Endothelial cell of umbilical vein (primary cell): ENCODE measurements at regions not wholly inside any gene's neighbourhood (a gene's known extent, or its start where the extent isn't known, plus 50 kb on each side); places are given as distances from the start of the nearest gene placed in this dataset.

ENCODE experiments used
- BruUV-seq: library from RNA; stranded (reverse); fragments of 400-500 nt; replicated peaks from 2 replicates; lab custom pipeline; 2021; lab: Mats Ljungman, UMichigan
- CTCF ChIA-PET: fragments of 300-600, 350-600 bp; sonication (Branson Sonifier 250); formaldehyde crosslinking; loops from one replicate; lab custom pipeline; 2021; ENCODE audit warnings: antibody characterized with exemption, inconsistent platforms; lab: Charles Lee
- POLR2A ChIA-PET: fragments of 300-600, 350-600 bp; sonication (Branson Sonifier 250); formaldehyde crosslinking; loops from one replicate; lab custom pipeline; 2021; ENCODE audit warnings: antibody characterized with exemption, inconsistent platforms; lab: Charles Lee
- DNase-seq: peaks from one replicate; pipeline ENCODE4 v3.0.0-alpha.2; 2011; ENCODE audit warnings: low read depth, low spot score
- FAIRE-seq: peaks from 2 replicates; lab custom pipeline; 2011; peaks lifted over from hg19 to GRCh38; lab: Jason Lieb, UNC
- H2AFZ ChIP-seq: 2 replicates; pipeline ENCODE4 v1.6.0; 2012; ENCODE audit warnings: low read depth, low read length, control low read depth, inconsistent platforms
- H3K27ac ChIP-seq: 2 replicates; pipeline ENCODE4 v1.5.1; 2011; ENCODE audit warnings: low read depth, mild to moderate bottlenecking, control low read depth, low read length, moderate library complexity; ENCODE audit not compliant: insufficient read depth
- H3K27me3 ChIP-seq, 2 experiments: 2 replicates each; pipeline versions ENCODE4 v1.6.0 to v1.6.1; 2011; ENCODE audit warnings: low read length in 2 of 2, mixed read lengths in 1 of 2; ENCODE audit not compliant: control insufficient read depth in 2 of 2, insufficient read depth in 2 of 2
- H3K36me3 ChIP-seq, 2 experiments: 2 replicates in 1 of 2; 3 replicates in 1 of 2; pipeline ENCODE4 v1.5.1; 2011; ENCODE audit warnings: low read length in 2 of 2, mild to moderate bottlenecking in 1 of 2, moderate library complexity in 1 of 2; ENCODE audit not compliant: control insufficient read depth in 2 of 2, insufficient read depth in 2 of 2; ENCODE audit errors: extremely low read depth in 1 of 2
- H3K4me1 ChIP-seq: 3 replicates; pipeline ENCODE4 v1.5.1; 2011; ENCODE audit warnings: mild to moderate bottlenecking, low read length; ENCODE audit not compliant: control insufficient read depth, insufficient read depth; ENCODE audit errors: extremely low read depth
- H3K4me2 ChIP-seq: 2 replicates; pipeline ENCODE4 v1.6.1; 2011; ENCODE audit warnings: low read length, control low read depth, mixed read lengths; ENCODE audit not compliant: insufficient read depth
- H3K4me3 ChIP-seq, 3 experiments: fragments of 200-600 bp in 1 of 3; sonication (generic), shearing (Covaris generic) in 1 of 3; replicated peaks in 1 of 3; 2 replicates each; pipeline ENCODE4 v1.5.1; 2011 to 2016; ENCODE audit warnings: control low read depth in 3 of 3, low read length in 3 of 3, mild to moderate bottlenecking in 2 of 3, inconsistent platforms in 1 of 3, low read depth in 1 of 3, moderate library complexity in 1 of 3; ENCODE audit not compliant: insufficient read depth in 1 of 3
- H3K79me2 ChIP-seq: 2 replicates; pipeline ENCODE4 v1.6.0; 2012; ENCODE audit warnings: low read length, inconsistent platforms; ENCODE audit not compliant: control insufficient read depth, insufficient read depth
- H3K9ac ChIP-seq: replicated peaks from 2 replicates; pipeline ENCODE3; 2011; ENCODE audit warnings: low read length, control low read depth; ENCODE audit not compliant: insufficient read depth; ENCODE audit errors: extremely low read depth
- H3K9me1 ChIP-seq: replicated peaks from 3 replicates; pipeline ENCODE4 v1.6.0; 2011; ENCODE audit warnings: mild to moderate bottlenecking, low read length; ENCODE audit not compliant: control insufficient read depth, insufficient read depth; ENCODE audit errors: extremely low read depth
- H3K9me3 ChIP-seq: replicated peaks from 2 replicates; pipeline ENCODE4 v1.5.1; 2012; ENCODE audit warnings: low read length, inconsistent platforms; ENCODE audit not compliant: control insufficient read depth, insufficient read depth
- H4K20me1 ChIP-seq: replicated peaks from 2 replicates; pipeline ENCODE3; 2011; ENCODE audit warnings: mild to moderate bottlenecking, low read length; ENCODE audit not compliant: control insufficient read depth, insufficient read depth; ENCODE audit errors: extremely low read depth
- EZH2 ChIP-seq: IDR thresholded peaks from 2 replicates; pipeline ENCODE4 v1.6.1; 2012; ENCODE audit warnings: borderline replicate concordance, low read depth, mild to moderate bottlenecking, moderate library complexity, low read length, inconsistent platforms; ENCODE audit not compliant: severe bottlenecking
- FOS ChIP-seq: IDR thresholded peaks from 2 replicates; pipeline ENCODE4 v1.6.1; 2011; ENCODE audit warnings: mild to moderate bottlenecking, low read length, moderate library complexity, borderline replicate concordance; ENCODE audit not compliant: insufficient read depth
- GATA2 ChIP-seq: IDR thresholded peaks from 2 replicates; pipeline ENCODE4 v1.7.0; 2011; ENCODE audit warnings: low read depth, mild to moderate bottlenecking, moderate library complexity, mixed read lengths, low read length; ENCODE audit not compliant: insufficient read length, insufficient read depth
- JUN ChIP-seq: IDR thresholded peaks from 2 replicates; pipeline ENCODE4 v1.6.1; 2011; ENCODE audit warnings: borderline replicate concordance, low read depth; ENCODE audit not compliant: insufficient read length, insufficient read depth
- MYC ChIP-seq: IDR thresholded peaks from one replicate; pipeline ENCODE4 v1.6.1; 2011; ENCODE audit warnings: mild to moderate bottlenecking, low read depth, low read length
- POLR2A ChIP-seq: IDR thresholded peaks from 2 replicates; pipeline ENCODE4 v1.6.1; 2012; ENCODE audit warnings: low read depth, mild to moderate bottlenecking, control low read depth, low read length
- POLR2AphosphoS5 ChIP-seq: IDR thresholded peaks from 2 replicates; pipeline ENCODE4 v1.6.1; 2012; ENCODE audit warnings: low read depth, mild to moderate bottlenecking, control low read depth, low read length, moderate library complexity; ENCODE audit not compliant: insufficient read depth
- dilution Hi-C: fragments of 300-500 bp; cut with MboI; formaldehyde crosslinking; loops from one replicate; pipeline ENCODE4 v1.15.0; 2019; ENCODE audit warnings: low sequenced_read_pairs; ENCODE audit not compliant: extremely low pct_ligation_motif_present
- intact Hi-C: fragments of 100-400 bp; cut with micrococcal nuclease; formaldehyde crosslinking; loops from one replicate; pipeline ENCODE4 v1.10.0; 2022
- TF ChIP-seq, protein P1 (sequence below), 2 donors: IDR thresholded peaks; 1 replicate in 1 of 2; 2 replicates in 1 of 2; pipeline ENCODE4 v1.5.1; 2011; ENCODE audit warnings: low read length in 2 of 2, mild to moderate bottlenecking in 2 of 2, moderate library complexity in 2 of 2, control low read depth in 1 of 2, inconsistent platforms in 1 of 2, low read depth in 1 of 2; ENCODE audit not compliant: insufficient read depth in 1 of 2; ENCODE audit errors: extremely low read depth in 1 of 2
- TF ChIP-seq, protein P2 (sequence below): IDR thresholded peaks from 2 replicates; pipeline ENCODE4 v1.6.1; 2011; ENCODE audit not compliant: insufficient read depth, insufficient read length

- TF ChIP-seq, protein P1, sequence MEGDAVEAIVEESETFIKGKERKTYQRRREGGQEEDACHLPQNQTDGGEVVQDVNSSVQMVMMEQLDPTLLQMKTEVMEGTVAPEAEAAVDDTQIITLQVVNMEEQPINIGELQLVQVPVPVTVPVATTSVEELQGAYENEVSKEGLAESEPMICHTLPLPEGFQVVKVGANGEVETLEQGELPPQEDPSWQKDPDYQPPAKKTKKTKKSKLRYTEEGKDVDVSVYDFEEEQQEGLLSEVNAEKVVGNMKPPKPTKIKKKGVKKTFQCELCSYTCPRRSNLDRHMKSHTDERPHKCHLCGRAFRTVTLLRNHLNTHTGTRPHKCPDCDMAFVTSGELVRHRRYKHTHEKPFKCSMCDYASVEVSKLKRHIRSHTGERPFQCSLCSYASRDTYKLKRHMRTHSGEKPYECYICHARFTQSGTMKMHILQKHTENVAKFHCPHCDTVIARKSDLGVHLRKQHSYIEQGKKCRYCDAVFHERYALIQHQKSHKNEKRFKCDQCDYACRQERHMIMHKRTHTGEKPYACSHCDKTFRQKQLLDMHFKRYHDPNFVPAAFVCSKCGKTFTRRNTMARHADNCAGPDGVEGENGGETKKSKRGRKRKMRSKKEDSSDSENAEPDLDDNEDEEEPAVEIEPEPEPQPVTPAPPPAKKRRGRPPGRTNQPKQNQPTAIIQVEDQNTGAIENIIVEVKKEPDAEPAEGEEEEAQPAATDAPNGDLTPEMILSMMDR (IDR thresholded peaks at IDR 0.05; ENCODE audit: extremely low read depth in 1 of 2, insufficient read depth in 1 of 2, low read depth in 1 of 2, low read length in 2 of 2) = no peak
- TF ChIP-seq MYC (no peak), POLR2A (no peak), FOS (no peak), GATA2 (no peak), JUN (no peak), POLR2AphosphoS5 (no peak), EZH2 (no peak)
- TF ChIP-seq, protein P2, sequence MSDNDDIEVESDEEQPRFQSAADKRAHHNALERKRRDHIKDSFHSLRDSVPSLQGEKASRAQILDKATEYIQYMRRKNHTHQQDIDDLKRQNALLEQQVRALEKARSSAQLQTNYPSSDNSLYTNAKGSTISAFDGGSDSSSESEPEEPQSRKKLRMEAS = no peak
- H3K4me3 ChIP-seq = no peak overlapping the region
- CTCF ChIA-PET = no interaction called here
- no peak overlapping the region for H3K9ac ChIP-seq
- no peak for DNase-seq
- intact Hi-C loops = no loop called here
- H3K9me1 ChIP-seq = no peaks in the 10 kb centered on the region
- no peaks in the 10 kb centered on the region for H3K36me3 ChIP-seq
- H3K9me3 ChIP-seq = no peaks in the 10 kb centered on the region
- no peaks in the 10 kb centered on the region for H3K27me3 ChIP-seq
- FAIRE-seq = no peak
- no peaks in the 10 kb centered on the region for H4K20me1 ChIP-seq
- no peak overlapping the region for H3K4me2 ChIP-seq
- H2AFZ ChIP-seq = no peak overlapping the region
- H3K4me1 ChIP-seq = no peaks in the 10 kb centered on the region
- no peak overlapping the region for H3K27ac ChIP-seq
- POLR2A ChIA-PET = no interaction called here
- dilution Hi-C loops = no loop called here
- no TSS peak for BruUV-seq
- H3K79me2 ChIP-seq = no peaks in the 10 kb centered on the region
Observed at GRCh38 chr3:117272274-117272673, 562.7 kb downstream of the TUSC7 start.
